ENCODE measurements at regions not wholly inside any gene's neighbourhood (a gene's known extent, or its start where the extent isn't known, plus 50 kb on each side); places are given as distances from the start of the nearest gene placed in this dataset.
A peak's percentile ranks its signal among the peaks of the same experiment; 100 is the strongest.
"Not testable (repeated sequence)": the region's sequence is repeated elsewhere in the genome, so short reads cannot be mapped to it uniquely, and the experiment has no call there.

GRCh38 chr17:74139120-74139519 lies 64.4 kb upstream of the RPL38 start:
- Histone ChIP-seq H3K4me1 (no peaks in the 10 kb centered on the region), H3K27ac (no peak overlapping the region), H3K27me3 (peaks cover 0 to 14% of the 10 kb centered on the region in 2 donors), H3K9me3 (peaks cover 5 to 26% (median 23%) of the 10 kb centered on the region in 3 donors), H3K4me3 (no peak overlapping the region), H3K36me3 (no peaks in the 10 kb centered on the region)
- DNase-seq: no peak
- TF ChIP-seq CTCF (IDR thresholded peaks at IDR 0.05): no peak
- intact Hi-C loops (cut with DNase I; ENCODE audit: low total_unique reads): no loop called here

- peaks cover 0 to 7% of the 10 kb centered on the region in 2 donors for H3K27me3 ChIP-seq
- DNase-seq: no peak
- no peaks in the 10 kb centered on the region for H3K36me3 ChIP-seq
- intact Hi-C loops (cut with DNase I; ENCODE audit: low total_unique reads): no loop called here
- H3K27ac ChIP-seq: no peak overlapping the region
- H3K4me1 ChIP-seq: no peaks in the 10 kb centered on the region
- H3K9me3 ChIP-seq: peaks cover 5 to 26% (median 23%) of the 10 kb centered on the region in 3 donors
- no peak overlapping the region for H3K4me3 ChIP-seq
- no peak for TF ChIP-seq CTCF (IDR thresholded peaks at IDR 0.05)
Measured at GRCh38 chr17:74140282-74140681, 63.2 kb upstream of the RPL38 start.

- intact Hi-C loops (cut with DNase I; ENCODE audit: low total_unique reads): no loop called here
- Histone ChIP-seq H3K27ac (no peak overlapping the region), H3K27me3 (no peaks in the 10 kb centered on the region)
Measured at GRCh38 chr17:74141612-74142011, 61.9 kb upstream of the RPL38 start.

GRCh38 chr17:74143318-74143717 lies 60.2 kb upstream of the RPL38 start:
- H3K27me3 ChIP-seq: peaks cover 0 to 10% of the 10 kb centered on the region in 2 donors
- H3K9me3 ChIP-seq: peaks cover 5 to 26% (median 23%) of the 10 kb centered on the region in 3 donors
- intact Hi-C loops (cut with DNase I; ENCODE audit: low total_unique reads); H3K36me3 ChIP-seq; H3K4me1 ChIP-seq; H3K4me3 ChIP-seq; H3K27ac ChIP-seq; DNase-seq: not testable (repeated sequence)

More at GRCh38 chr17:74141612-74142011, 61.9 kb upstream of the RPL38 start:
- H3K4me3 ChIP-seq: no peak overlapping the region
- no peaks in the 10 kb centered on the region for H3K4me1 ChIP-seq
- no peaks in the 10 kb centered on the region for H3K36me3 ChIP-seq
- peaks cover 5 to 26% (median 23%) of the 10 kb centered on the region in 3 donors for H3K9me3 ChIP-seq
- TF ChIP-seq CTCF (IDR thresholded peaks at IDR 0.05): no peak
- no peak for DNase-seq

GRCh38 chr17:74145756-74146155 lies 57.7 kb upstream of the RPL38 start:
- Histone ChIP-seq H3K36me3 (no peaks in the 10 kb centered on the region), H3K27ac (no peak overlapping the region), H3K4me3 (no peak overlapping the region), H3K4me1 (no peaks in the 10 kb centered on the region), H3K9me3 (peaks cover 5 to 26% (median 23%) of the 10 kb centered on the region in 3 donors), H3K27me3 (peaks cover 0 to 27% of the 10 kb centered on the region in 2 donors)
- peak in 1 of 2 donors; percentile 12 for DNase-seq
- intact Hi-C loops (cut with DNase I; ENCODE audit: low total_unique reads): no loop called here
- no peak for TF ChIP-seq CTCF (IDR thresholded peaks at IDR 0.05)

- intact Hi-C loops (cut with DNase I; ENCODE audit: low total_unique reads): no loop called here
- no peaks in the 10 kb centered on the region for H3K36me3 ChIP-seq
- no peak for DNase-seq
- no peak for TF ChIP-seq CTCF (IDR thresholded peaks at IDR 0.05)
- peaks cover 5 to 24% (median 23%) of the 10 kb centered on the region in 3 donors for H3K9me3 ChIP-seq
- no peaks in the 10 kb centered on the region for H3K4me1 ChIP-seq
- peaks cover 0 to 27% of the 10 kb centered on the region in 2 donors for H3K27me3 ChIP-seq
- H3K27ac ChIP-seq: no peak overlapping the region
- H3K4me3 ChIP-seq: no peak overlapping the region
Measured at GRCh38 chr17:74146196-74146595, 57.3 kb upstream of the RPL38 start.

All from tibial artery (tissue), 4 donors.